ENCODE measurements at regions not wholly inside any gene's neighbourhood (a gene's known extent, or its start where the extent isn't known, plus 50 kb on each side); places are given as distances from the start of the nearest gene placed in this dataset.
"Not testable (repeated sequence)": the region's sequence is repeated elsewhere in the genome, so short reads cannot be mapped to it uniquely, and the experiment has no call there.

DNA sequence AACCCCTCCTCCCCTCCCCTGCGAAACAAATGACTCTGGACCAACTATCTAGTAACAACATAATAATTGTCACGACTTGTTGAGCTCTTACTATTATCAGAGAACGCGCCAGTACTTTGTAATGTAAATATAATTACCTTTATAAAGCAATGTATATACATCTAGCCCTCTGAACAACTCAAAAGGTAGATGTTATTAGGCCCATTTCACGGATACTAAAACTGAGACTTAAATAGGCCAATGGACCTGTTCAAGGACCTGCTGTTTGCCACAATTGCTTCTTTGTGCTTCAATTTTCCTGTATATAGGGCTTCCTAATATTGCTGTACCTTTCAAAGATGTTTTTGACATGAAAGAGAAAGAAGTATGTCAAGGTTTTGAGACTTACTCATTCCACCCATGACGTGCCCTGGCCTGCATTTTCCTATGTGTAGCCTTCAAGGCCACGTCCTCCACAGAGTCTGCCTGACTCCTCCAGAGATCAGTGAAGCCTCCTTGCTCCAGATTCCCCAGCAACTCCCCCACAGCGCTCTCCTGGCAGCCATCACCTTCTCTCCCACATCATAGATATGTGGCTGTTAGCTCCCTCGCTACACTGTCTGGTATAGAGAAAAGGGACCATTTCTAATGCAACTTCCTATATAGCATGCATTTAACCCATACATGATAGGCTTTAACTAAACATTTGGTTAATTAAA is 156.6 kb downstream of the SKIDA1 start:
- DNase-seq = peak in 4 of 10 donors; percentile 7 to 82 (median 25)
- intact Hi-C loops (cut with DNase I) = no loop called here

DNA sequence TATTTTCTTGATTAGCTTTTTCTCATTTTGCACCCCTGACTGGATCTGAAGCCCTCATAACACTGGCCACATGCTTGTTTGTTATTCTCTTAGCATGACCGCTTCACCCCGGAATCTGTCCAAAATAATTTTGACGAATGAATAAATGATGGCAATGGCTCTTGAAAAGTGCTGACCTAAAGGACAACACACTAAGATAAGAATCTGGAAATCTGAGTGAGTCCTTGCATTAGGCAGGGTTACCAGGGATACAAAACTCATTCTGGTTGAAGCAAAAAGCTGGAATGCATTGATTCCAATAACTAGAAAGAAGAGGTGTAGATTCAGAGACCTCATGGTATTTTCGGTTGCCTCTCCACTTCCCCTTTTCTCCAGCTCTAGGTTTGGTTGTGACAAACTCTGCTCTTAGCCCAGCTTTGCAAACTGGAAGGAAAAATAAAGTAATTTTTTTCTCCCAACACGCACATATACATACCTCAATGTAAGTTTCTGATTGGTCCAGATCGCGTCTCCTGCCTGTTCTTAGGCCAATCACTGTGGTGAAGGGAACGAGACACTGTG is 157.4 kb downstream of the SKIDA1 start:
- no peak for DNase-seq
- intact Hi-C loops (cut with DNase I) = no loop called here

DNA sequence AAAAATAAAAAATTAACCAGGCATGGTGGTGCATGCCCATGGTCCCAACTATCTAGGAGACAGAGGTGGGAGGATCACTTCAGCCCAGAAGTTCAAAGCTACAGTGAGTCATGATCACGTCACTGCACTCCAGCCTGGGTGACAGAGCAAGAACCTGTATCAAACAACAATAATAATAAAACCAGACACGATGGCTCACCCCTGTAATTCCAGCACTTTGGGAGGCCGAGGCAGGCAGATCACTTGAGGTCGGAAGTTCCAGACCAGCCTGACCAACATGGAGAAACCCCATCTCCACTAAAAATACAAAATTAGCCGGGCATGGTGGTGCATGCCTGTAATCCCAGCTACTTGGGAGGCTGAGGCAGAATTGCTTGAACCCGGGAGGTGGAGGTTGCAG is 159.4 kb downstream of the SKIDA1 start:
- intact Hi-C loops (cut with DNase I); DNase-seq: not testable (repeated sequence)

DNA sequence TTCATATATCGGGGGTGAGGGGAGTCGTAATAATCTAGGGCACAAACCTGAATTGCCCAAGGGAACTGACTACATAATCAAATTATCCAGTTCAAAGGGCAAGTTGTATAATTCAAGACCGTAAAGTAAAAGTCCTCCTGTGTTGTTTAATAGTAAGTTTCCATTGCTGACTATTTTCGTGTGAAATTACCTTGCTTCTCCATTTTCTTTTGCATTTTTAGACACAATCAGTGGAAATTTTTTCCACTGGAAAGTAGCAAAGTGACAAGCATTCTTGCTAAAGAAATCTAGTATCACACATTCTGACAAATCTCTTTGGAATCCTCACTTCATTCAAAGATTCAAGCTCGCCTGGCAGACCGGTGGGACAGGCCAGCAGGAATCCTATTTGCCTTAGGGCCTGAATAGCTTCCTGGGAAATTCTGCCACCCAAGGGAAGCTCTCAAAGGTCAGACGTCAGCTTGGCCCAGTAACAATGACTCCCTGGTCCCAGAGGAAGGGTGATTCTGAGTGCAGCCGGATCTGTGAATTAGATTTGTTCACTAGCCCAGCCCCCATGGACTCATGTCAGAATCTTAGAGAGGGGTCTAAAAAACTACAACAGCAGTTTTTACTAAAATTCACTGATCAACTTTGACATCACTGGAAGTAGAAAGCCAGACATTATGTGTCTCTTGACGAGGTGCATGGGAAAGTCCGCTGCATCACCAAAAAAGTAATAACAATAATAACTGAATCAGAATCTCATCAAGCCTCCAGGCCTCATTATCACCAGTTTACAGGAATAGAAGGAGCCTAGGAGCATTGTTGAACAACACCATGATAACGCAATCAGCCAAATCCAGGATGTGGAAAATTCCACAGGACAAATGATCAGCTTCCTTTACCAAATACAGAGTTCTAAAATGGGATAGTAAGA is 161.0 kb downstream of the SKIDA1 start:
- intact Hi-C loops (cut with DNase I) = no loop called here
- DNase-seq = peak in 1 of 10 donors; percentile 8

DNA sequence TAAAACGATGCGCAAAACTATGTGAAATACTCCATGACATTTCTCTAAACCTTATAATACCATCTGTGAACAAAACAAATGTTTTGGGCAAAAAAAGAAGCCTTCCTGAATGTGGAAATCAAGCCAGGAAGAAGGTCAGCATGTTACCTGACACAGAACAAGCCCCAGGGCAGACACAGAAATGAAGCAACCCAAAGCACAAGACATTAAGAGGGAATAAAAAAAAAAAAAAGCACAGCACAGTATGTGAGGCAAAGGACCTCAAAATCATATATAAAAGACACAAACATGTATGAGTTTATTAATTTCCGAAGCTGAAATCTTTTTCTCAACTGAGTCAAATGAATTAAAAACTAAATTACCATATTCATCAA is 161.8 kb downstream of the SKIDA1 start:
- intact Hi-C loops (cut with DNase I) = no loop called here
- DNase-seq = no peak

DNA sequence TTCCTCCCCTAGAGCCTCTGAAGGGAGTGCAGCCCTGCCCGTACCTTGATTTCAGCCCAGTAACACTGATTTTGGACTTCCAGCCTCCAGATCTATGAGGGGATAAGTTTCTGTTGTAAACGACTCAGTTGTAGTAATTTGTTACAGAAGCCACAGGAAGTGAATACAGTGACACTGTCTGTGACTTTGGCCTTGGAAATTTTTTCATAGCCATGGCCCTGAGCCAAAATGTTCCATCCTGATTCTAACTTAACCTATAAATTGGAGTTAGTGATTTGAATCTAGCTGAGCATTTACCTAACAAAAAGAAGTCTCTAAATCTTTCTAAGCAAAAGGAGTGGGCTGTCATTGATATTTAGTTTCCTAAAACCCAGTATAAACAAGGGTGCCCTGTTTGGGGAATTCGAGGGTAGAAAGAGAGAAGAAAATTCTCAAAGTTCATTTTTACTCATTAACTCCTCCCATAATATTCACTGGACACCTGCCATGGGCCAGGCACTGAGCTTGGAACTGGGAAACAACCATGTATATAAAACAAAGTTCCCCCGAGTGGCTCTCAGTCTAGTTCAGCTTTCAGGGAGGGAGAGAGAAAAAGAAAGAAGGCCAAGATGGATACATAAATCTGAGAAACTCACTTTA is 162.3 kb downstream of the SKIDA1 start:
- no peak for DNase-seq
- intact Hi-C loops (cut with DNase I) = no loop called here

DNA sequence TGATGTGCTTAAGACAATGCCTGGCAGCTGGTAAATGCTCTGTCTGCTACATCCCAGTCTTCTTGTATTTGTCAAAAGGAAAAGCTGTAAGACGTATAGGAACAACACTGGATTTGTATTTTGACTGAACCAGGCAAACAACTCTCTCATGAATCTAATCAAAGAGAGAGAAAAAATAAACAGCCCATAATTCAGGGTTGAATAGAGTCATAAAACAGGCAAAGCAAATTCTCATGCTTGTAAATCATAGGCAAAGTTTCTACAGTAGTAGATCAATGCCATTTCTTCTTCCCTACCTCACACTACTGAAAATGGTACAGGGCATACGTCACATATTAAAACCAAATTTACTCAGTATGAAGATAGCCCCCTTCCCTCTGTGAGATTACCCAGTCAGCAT is 166.3 kb downstream of the SKIDA1 start:
- intact Hi-C loops (cut with DNase I) = no loop called here
- DNase-seq = no peak

DNA sequence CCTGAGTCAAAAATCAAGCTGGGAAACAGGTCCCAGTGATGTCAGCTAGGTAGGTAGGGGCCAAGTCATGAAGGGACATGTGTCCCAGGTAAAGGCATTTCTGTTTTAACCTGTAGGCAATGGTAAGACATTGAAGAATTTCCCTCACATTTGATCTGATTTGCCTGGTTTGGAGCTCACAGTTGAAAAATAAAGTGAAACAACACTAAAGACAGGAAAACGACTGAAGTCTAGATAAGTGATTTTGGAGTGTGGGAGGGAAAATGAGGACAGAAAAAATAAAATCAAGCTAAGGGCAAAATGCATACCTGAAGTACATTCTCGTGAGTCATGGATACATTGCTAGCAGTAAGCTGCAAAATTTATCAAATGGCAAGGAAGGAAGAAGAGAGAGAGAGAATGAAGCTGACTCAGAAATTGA is 169.9 kb downstream of the SKIDA1 start:
- intact Hi-C loops (cut with DNase I) = no loop called here
- DNase-seq = no peak

DNA sequence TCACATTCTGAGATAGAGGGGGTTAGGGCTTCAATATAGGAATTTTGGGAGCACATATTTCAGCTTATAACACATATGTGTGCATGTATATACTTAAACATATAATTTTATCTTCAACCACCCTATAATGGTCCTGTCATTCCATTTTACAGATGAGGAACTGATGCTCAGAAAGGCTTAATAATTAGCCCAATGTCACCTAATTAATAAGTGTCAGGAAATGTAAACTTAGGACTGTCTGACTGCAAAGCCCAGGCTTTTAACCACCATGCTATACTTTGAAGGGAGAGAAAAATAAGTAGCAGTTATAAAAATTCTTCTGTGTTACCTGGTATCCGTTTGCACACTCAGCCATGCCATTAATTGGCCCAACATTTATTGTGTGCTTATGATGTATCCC is 172.6 kb downstream of the SKIDA1 start:
- intact Hi-C loops (cut with DNase I) = no loop called here

DNA sequence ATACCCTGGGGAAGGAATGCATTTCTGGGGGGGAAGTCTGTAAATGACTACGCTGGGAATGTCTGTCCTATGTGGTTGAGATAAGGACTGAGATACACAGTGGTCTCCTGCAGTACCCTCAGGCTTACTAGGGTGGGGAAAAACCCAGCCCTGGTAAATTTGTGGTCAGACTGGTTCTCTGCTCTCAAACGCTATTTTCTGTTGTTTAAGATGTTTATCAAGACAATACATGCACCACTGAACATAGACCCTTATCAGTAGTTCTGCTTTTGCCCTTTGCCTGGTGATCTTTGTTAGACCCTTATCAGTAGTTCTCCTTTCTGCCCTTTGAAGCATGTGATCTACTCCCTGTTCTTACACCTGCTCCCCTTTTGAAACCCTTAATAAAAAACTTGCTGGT is 173.9 kb downstream of the SKIDA1 start:
- intact Hi-C loops (cut with DNase I); DNase-seq: not testable (repeated sequence)

More for the DNA sequence above, 172.6 kb downstream of the SKIDA1 start:
- DNase-seq = no peak

DNA sequence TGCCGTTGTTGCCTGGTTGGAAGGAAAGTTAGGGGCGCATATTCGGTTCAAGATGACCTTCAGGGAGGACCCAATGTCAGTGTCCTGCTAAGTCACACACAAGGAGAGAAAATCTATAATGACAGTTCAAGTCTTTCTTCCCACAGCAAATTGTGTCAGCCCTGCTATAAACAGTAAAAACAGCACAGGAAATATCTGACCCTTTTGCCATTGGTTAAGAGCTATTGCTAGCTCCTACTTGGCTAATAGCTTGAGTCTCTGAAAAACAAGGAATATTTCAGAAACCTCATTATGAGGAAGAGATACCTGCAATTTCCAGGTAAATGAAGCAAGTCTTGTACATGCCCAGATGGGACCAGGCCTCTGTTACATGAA is 175.6 kb downstream of the SKIDA1 start:
- intact Hi-C loops (cut with DNase I) = no loop called here

DNA sequence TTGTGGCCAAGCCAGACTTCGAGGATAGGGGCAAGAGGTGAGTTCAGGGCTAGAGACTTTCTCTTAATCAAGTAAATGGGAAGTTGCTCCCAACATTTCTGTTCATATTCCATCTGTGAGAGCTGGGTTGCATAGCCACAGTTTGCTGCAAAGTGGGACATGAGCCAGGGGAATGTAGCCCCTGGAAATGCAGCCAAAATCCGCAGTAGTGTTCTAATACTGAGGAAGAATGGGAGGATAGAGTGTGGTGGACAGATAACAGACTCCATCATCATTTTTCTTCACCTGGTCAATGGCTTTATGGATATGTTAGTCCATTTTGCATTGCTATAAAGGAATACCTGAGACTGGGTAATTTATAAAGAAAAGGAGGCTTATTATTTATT is 177.7 kb downstream of the SKIDA1 start:
- intact Hi-C loops (cut with DNase I) = no loop called here
- DNase-seq = no peak

More for the DNA sequence above, 175.6 kb downstream of the SKIDA1 start:
- no peak for DNase-seq

DNA sequence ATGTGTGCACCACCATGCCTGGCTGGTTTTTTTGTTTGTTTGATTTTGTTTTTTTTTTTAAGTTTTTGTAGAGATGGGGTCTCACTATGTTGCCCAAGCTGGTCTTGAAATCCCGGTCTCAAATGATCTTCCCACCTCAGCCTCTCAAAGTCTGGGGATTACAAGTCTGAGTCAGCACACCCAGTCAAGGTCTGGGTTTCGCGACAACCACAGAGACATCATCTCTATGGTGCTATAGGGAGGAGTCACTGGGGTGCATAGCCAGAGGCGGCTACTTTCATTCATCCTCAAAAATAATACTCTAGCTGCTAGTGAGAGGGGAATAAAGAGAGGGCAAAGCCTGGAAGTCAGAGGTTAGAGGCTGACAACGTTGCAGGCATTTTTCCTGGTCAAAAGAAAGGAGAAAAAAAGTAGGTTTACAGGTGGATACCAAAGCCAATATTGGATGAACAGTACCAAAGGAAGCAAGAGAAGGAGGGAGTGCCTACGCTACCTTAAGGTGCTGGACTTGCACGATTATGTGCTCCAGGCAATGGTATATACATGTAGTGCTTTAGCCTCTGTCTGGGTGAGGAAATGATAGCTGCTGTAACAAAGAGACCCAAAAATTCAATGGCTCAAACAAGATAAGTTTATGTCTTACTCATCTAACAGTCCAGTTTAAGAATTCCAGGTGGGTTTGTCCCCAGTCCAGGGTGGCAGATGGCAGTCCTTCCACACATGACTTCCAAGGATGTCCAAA is 178.3 kb downstream of the SKIDA1 start:
- no peak for DNase-seq
- intact Hi-C loops (cut with DNase I) = no loop called here

DNA sequence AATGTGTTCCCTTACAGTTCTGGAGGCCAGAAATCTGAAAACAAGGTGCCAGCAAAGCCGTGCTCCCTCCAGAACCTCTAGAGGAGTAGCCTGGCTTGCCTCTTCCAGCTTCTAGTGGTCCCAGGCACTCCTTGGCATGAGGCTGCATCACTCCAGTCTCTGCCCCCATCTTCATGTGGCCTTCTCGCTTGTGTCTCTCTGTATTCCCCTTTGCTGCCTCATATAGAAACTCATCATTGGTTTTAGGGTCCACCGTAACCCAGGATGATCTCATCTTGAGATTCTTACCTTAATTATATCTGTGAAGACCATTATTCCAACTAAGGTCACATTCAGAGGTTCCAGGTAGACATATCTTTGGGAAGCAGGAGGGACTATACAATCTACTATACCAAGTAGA is 182.4 kb downstream of the SKIDA1 start:
- intact Hi-C loops (cut with DNase I) = no loop called here
- no peak for DNase-seq

DNA sequence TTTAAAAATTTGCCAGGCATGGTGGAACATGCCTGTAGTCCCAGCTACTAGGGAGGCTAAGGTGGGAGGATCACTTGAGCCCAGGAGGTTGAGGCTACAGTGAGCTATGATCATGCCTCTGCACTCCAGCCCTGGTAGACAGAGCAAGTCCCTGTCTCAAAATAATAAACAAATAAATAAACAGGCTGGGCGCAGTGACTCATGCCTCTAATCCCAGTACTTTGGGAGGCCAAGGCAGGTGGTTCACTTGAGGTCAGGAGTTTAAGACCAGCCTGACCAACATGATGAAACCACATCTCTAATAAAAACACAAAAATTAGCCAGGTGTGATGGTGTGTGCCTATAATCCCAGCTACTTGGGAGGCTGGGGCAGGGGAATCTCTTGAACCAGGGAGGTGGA is 183.0 kb downstream of the SKIDA1 start:
- DNase-seq; intact Hi-C loops (cut with DNase I): not testable (repeated sequence)

DNA sequence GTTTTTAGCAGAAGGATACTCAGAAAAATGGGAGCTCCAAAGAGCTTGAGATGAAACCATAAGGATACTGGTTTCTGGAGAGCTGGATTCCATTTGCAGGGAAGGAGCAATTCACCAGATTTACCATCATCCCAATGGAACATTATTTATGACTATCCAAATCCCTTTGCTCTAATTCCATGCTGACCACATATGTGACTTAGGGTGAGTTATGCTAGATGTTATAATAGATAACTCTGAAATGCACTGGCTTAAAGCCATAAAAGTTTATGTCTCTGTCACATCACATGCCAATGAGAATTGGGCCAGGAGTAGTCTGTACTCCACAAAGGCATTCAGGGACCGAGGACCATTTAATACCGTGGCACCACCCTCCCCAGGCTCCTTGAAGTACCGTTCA is 185.2 kb downstream of the SKIDA1 start:
- intact Hi-C loops (cut with DNase I) = no loop called here
- no peak for DNase-seq

DNA sequence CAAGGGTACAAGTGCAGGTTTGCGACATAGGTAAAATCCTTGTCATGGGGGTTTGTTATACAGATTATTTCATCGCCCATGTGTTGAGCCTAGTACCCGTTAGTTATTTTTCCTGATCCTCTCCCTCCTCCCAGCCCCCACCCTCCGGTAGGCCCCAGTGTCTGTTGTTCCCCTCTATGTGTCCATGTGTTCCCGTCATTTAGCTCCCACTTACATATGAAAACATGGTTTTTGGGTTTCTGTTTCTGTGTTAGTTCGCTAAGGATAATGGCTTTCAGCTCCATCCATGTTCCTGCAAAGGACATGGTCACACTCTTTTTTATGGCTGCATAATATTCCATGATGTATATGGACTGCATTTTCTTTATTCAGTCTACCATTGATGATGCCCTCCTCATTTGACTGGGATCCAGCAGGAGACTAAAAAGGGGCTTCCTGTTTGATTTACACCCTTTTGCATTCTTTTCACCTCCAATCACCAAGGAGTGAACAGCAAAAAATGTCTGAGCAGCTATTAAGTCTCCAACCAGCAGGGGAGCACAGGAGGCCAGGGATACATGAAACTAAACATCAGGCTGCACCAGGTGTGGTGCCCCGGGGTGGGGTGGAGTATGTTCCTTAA is 188.2 kb downstream of the SKIDA1 start:
- intact Hi-C loops (cut with DNase I) = no loop called here
- DNase-seq = no peak

DNA sequence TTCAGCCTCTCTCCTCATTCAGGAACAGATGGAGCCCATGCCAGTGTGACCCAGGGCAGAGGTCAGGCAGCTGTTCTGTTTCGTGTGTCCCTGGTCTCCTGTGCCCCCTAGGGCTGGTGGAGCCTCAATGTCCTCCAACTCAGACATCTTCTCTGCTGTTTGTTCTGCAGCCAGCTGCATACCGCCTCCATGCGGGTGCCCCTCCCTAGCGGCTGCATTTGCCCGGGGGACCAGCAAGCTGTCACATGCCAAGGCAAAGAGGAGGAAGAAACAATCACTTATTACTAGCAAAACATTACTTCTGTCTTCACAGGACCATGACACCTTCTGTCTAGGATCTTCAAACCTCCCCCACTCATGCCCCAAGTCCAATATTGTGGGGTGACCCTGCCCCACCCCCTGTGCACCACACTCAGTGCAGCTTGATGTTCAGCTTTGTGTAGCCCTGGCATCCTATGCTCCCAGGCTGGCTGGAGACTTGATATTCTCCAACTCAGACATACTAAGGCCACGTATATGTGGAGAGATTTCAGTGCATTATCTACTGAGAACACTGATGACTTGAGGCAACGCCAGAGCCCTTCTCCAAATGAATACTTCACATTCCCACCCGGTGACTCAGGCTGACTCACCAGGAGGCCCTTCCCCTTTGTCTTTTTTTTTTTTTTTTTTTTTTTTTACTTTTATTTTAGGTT is 188.9 kb downstream of the SKIDA1 start:
- intact Hi-C loops (cut with DNase I) = no loop called here
- DNase-seq = no peak

Data from posterior cingulate gyrus (tissue), 11 donors.